CD14-positive monocyte (primary cell): ENCODE measurements at regions not wholly inside any gene's neighbourhood (a gene's known extent, or its start where the extent isn't known, plus 50 kb on each side); places are given as distances from the start of the nearest gene placed in this dataset.

Experiments used
- DNase-seq, 3 donors: peaks; one replicate each; pipeline ENCODE4 v3.0.0-alpha.2; 2011 to 2022
- H2AFZ ChIP-seq: 2 replicates; pipeline ENCODE4 v1.6.0; 2012; ENCODE audit warnings: mild to moderate bottlenecking, low read depth, low read length, inconsistent platforms; ENCODE audit not compliant: insufficient read depth, poor library complexity, severe bottlenecking
- H3K27ac ChIP-seq, 2 donors: 1 replicate in 1 of 2; 2 replicates in 1 of 2; pipeline ENCODE4 v1.5.1; 2012 to 2013; ENCODE audit warnings: low read length in 2 of 2, control low read depth in 1 of 2, inconsistent platforms in 1 of 2, low read depth in 1 of 2, mild to moderate bottlenecking in 1 of 2
- H3K27me3 ChIP-seq, 2 donors: one replicate each; pipeline versions ENCODE4 v1.6.0 to v1.6.1; 2011 to 2013; ENCODE audit warnings: low read length in 2 of 2; ENCODE audit not compliant: control insufficient read depth in 2 of 2, insufficient read depth in 2 of 2
- H3K36me3 ChIP-seq, 2 donors: replicated peaks in 1 of 2; 1 replicate in 1 of 2; 2 replicates in 1 of 2; pipeline versions ENCODE4 v1.5.1 to v1.6.1; 2012 to 2013; ENCODE audit warnings: low read length in 2 of 2, control low read depth in 1 of 2, inconsistent platforms in 1 of 2, mild to moderate bottlenecking in 1 of 2; ENCODE audit not compliant: insufficient read depth in 2 of 2, control insufficient read depth in 1 of 2
- H3K4me1 ChIP-seq, 2 donors: 1 replicate in 1 of 2; 2 replicates in 1 of 2; pipeline versions ENCODE4 v1.5.1 to v1.6.1; 2012 to 2013; ENCODE audit warnings: low read length in 2 of 2, control low read depth in 1 of 2, inconsistent platforms in 1 of 2, mild to moderate bottlenecking in 1 of 2, moderate library complexity in 1 of 2; ENCODE audit not compliant: insufficient read depth in 2 of 2, control insufficient read depth in 1 of 2
- H3K4me2 ChIP-seq: replicated peaks from 2 replicates; pipeline ENCODE3; 2012; ENCODE audit warnings: low read length, moderate library complexity, mild to moderate bottlenecking; ENCODE audit not compliant: poor library complexity, severe bottlenecking; ENCODE audit errors: extremely low read depth
- H3K4me3 ChIP-seq, 3 experiments: fragments of 200-600 bp in 1 of 3; sonication (generic) in 1 of 3; replicated peaks in 1 of 3; 1 replicate in 2 of 3; 2 replicates in 1 of 3; pipeline ENCODE4 v1.5.1; 2011 to 2013; ENCODE audit warnings: low read length in 3 of 3, mild to moderate bottlenecking in 3 of 3, control low read depth in 2 of 3, low read depth in 2 of 3, inconsistent platforms in 1 of 3, moderate library complexity in 1 of 3
- H3K79me2 ChIP-seq: 2 replicates; pipeline ENCODE4 v1.6.0; 2012; ENCODE audit warnings: mild to moderate bottlenecking, control low read depth, inconsistent platforms, low read length, moderate library complexity; ENCODE audit not compliant: insufficient read depth
- H3K9ac ChIP-seq: 2 replicates; pipeline ENCODE4 v1.6.0; 2017; ENCODE audit warnings: low read length, mild to moderate bottlenecking; ENCODE audit not compliant: insufficient read depth, poor library complexity, severe bottlenecking
- H3K9me3 ChIP-seq, 2 donors: replicated peaks in 1 of 2; 1 replicate in 1 of 2; 2 replicates in 1 of 2; pipeline versions ENCODE4 v1.5.1 to v1.6.1; 2012 to 2013; ENCODE audit warnings: low read length in 2 of 2, control low read depth in 1 of 2; ENCODE audit not compliant: control insufficient read depth in 1 of 2, insufficient read depth in 1 of 2
- H4K20me1 ChIP-seq: 2 replicates; pipeline ENCODE4 v1.6.0; 2012; ENCODE audit warnings: mild to moderate bottlenecking, low read length, control low read depth, moderate library complexity; ENCODE audit not compliant: insufficient read depth
- H3K27ac Mint-ChIP-seq, 7 donors: one replicate each; pipeline ENCODE4 v1.8.0; 2020; ENCODE audit warnings: mild to moderate bottlenecking in 7 of 7, mixed read lengths in 7 of 7, moderate library complexity in 6 of 7, inconsistent platforms in 2 of 7
- H3K27me3 Mint-ChIP-seq, 3 donors: one replicate each; pipeline ENCODE4 v1.8.0; 2021 to 2022; ENCODE audit warnings: low read depth in 3 of 3, mild to moderate bottlenecking in 3 of 3, mixed read lengths in 3 of 3, moderate library complexity in 3 of 3, inconsistent platforms in 1 of 3
- H3K36me3 Mint-ChIP-seq, 2 donors: one replicate each; pipeline ENCODE4 v1.8.0; 2020; ENCODE audit warnings: mixed read lengths in 2 of 2, inconsistent platforms in 1 of 2, mild to moderate bottlenecking in 1 of 2
- H3K4me1 Mint-ChIP-seq: one replicate; pipeline ENCODE4 v1.8.0; 2020; ENCODE audit warnings: mild to moderate bottlenecking, mixed read lengths
- H3K4me3 Mint-ChIP-seq, 2 donors: one replicate each; pipeline ENCODE4 v1.8.0; 2020; ENCODE audit warnings: mild to moderate bottlenecking in 2 of 2, mixed read lengths in 2 of 2, moderate library complexity in 1 of 2
- H3K9me3 Mint-ChIP-seq, 7 donors: one replicate each; pipeline ENCODE4 v1.8.0; 2020 to 2022; ENCODE audit warnings: mixed read lengths in 7 of 7, mild to moderate bottlenecking in 6 of 7, moderate library complexity in 6 of 7, inconsistent platforms in 2 of 7
- WGBS: methylation state at CpG from one replicate; pipeline ENCODE4 v1.1.5; 2013; ENCODE audit warnings: missing lambda C conversion rate; ENCODE audit not compliant: insufficient coverage; 5-methylcytosine and 5-hydroxymethylcytosine counted together
- intact Hi-C, 2 donors: fragments of 100-400 bp; cut with micrococcal nuclease; formaldehyde crosslinking; loops; one replicate each; pipeline versions ENCODE4 v1.15.0 to v1.15.1; 2023
- TF ChIP-seq, protein P1 (sequence below): fragments of 200-600 bp; IDR thresholded peaks from one replicate; pipeline ENCODE4 v1.8.0; 2022; ENCODE audit warnings: antibody characterized with exemption, mild to moderate bottlenecking

GRCh38 chr14:98195256-98195655 lies 1076.7 kb downstream of the BCL11B start:
- 73% methylated on average over 2 of the region's 3 CpGs for WGBS
- Mint-ChIP-seq H3K27ac (no peak overlapping the region), H3K36me3 (no peaks in the 10 kb centered on the region), H3K9me3 (peaks cover 0 to 11% (median 2%) of the 10 kb centered on the region in 7 donors), H3K4me1 (no peaks in the 10 kb centered on the region), H3K4me3 (no peak overlapping the region), H3K27me3 (peaks cover 0 to 6% (median 3%) of the 10 kb centered on the region in 3 donors)
- no peaks in the 10 kb centered on the region for H3K4me1 ChIP-seq
- H3K79me2 ChIP-seq: no peaks in the 10 kb centered on the region
- TF ChIP-seq, protein P1, sequence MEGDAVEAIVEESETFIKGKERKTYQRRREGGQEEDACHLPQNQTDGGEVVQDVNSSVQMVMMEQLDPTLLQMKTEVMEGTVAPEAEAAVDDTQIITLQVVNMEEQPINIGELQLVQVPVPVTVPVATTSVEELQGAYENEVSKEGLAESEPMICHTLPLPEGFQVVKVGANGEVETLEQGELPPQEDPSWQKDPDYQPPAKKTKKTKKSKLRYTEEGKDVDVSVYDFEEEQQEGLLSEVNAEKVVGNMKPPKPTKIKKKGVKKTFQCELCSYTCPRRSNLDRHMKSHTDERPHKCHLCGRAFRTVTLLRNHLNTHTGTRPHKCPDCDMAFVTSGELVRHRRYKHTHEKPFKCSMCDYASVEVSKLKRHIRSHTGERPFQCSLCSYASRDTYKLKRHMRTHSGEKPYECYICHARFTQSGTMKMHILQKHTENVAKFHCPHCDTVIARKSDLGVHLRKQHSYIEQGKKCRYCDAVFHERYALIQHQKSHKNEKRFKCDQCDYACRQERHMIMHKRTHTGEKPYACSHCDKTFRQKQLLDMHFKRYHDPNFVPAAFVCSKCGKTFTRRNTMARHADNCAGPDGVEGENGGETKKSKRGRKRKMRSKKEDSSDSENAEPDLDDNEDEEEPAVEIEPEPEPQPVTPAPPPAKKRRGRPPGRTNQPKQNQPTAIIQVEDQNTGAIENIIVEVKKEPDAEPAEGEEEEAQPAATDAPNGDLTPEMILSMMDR: no peak
- no peaks in the 10 kb centered on the region for H3K36me3 ChIP-seq
- H3K9me3 ChIP-seq: no peaks in the 10 kb centered on the region
- no peak for DNase-seq
- no peak overlapping the region for H3K9ac ChIP-seq
- no peaks in the 10 kb centered on the region for H3K27me3 ChIP-seq
- no peak overlapping the region for H3K4me3 ChIP-seq
- no peak overlapping the region for H3K27ac ChIP-seq
- no peak overlapping the region for H2AFZ ChIP-seq
- intact Hi-C loops: no loop called here
- no peaks in the 10 kb centered on the region for H4K20me1 ChIP-seq
- no peak overlapping the region for H3K4me2 ChIP-seq

DNA sequence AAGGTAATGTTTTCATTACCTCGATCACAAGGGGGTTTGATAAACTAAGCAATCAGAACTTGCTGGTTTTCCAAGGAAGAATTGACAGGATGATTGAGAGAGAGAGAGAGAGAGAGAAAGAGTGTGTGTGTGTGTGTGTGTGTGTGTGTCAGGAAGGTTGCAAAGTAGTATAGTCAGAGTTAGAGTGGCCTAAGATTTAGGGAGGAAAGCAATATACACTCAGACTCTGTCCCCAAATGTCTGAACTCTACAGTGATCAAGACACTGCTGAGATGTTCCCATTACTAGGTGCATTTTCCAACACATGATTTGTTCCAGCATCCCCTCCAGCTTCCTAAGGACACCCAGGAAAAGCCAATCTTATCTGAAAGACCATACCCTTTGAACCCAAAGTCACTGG lies 1074.1 kb downstream of the BCL11B start:
- H3K36me3 Mint-ChIP-seq: no peaks in the 10 kb centered on the region
- no CpG with 5 or more reads among the region's 1 CpG for whole genome bisulfite sequencing
- Histone ChIP-seq H3K27ac (no peak overlapping the region), H3K9ac (no peak overlapping the region), H4K20me1 (no peaks in the 10 kb centered on the region), H3K4me1 (no peaks in the 10 kb centered on the region), H2AFZ (no peak overlapping the region), H3K79me2 (no peaks in the 10 kb centered on the region), H3K4me2 (no peak overlapping the region), H3K36me3 (no peaks in the 10 kb centered on the region), H3K27me3 (no peaks in the 10 kb centered on the region), H3K4me3 (no peak overlapping the region), H3K9me3 (no peaks in the 10 kb centered on the region)
- H3K27me3 Mint-ChIP-seq: peaks cover 0 to 6% (median 4%) of the 10 kb centered on the region in 3 donors
- H3K4me1 Mint-ChIP-seq: no peaks in the 10 kb centered on the region
- TF ChIP-seq, protein P1: no peak
- no peak for DNase-seq
- no peak overlapping the region for H3K4me3 Mint-ChIP-seq
- intact Hi-C loops: no loop called here
- no peak overlapping the region for H3K27ac Mint-ChIP-seq
- H3K9me3 Mint-ChIP-seq: peaks cover 0 to 11% (median 2%) of the 10 kb centered on the region in 7 donors
